Suprapubic skin (tissue), 3 donors: ENCODE measurements at regions not wholly inside any gene's neighbourhood (a gene's known extent, or its start where the extent isn't known, plus 50 kb on each side); places are given as distances from the start of the nearest gene placed in this dataset.

Experiments used
- CTCF ChIP-seq, 2 donors: fragments of 200-600 bp in 1 of 2; fragments of 450-650 bp in 1 of 2; sonication (generic) in 1 of 2; IDR thresholded peaks; one replicate each; pipeline ENCODE4 v1.5.1; 2016 to 2019; ENCODE audit warnings: antibody characterized with exemption in 2 of 2, mild to moderate bottlenecking in 1 of 2, moderate library complexity in 1 of 2
- POLR2A ChIP-seq, 2 donors: fragments of 450-650 bp; IDR thresholded peaks; one replicate each; pipeline ENCODE4 v1.6.1; 2017; ENCODE audit warnings: antibody characterized with exemption in 2 of 2, mild to moderate bottlenecking in 2 of 2, moderate library complexity in 2 of 2

- TF ChIP-seq CTCF (IDR thresholded peaks at IDR 0.05): no peak
- TF ChIP-seq POLR2A (IDR thresholded peaks at IDR 0.05): no peak
These were observed 717.3 kb downstream of the OTOL1 start for GRCh38 chr3:162213956-162214355.
